Neural cell (in vitro differentiated cells): ENCODE measurements at regions not wholly inside any gene's neighbourhood (a gene's known extent, or its start where the extent isn't known, plus 50 kb on each side); places are given as distances from the start of the nearest gene placed in this dataset.
A peak's percentile ranks its signal among the peaks of the same experiment; 100 is the strongest.

Experiments
- H2AFZ ChIP-seq: fragments of 200-600, 300-800 bp; sonication (generic), shearing (Covaris generic); 2 replicates; pipeline ENCODE4 v1.6.0; 2014; ENCODE audit warnings: low read depth, mild to moderate bottlenecking, antibody characterized with exemption, low read length, moderate library complexity
- H3F3A ChIP-seq: fragments of 200-600 bp; shearing (Covaris generic); 2 replicates; pipeline ENCODE4 v1.6.1; 2016; ENCODE audit warnings: mild to moderate bottlenecking, moderate library complexity, mixed read lengths, antibody characterized with exemption, low read length; ENCODE audit not compliant: insufficient read depth, poor library complexity, severe bottlenecking
- H3K27ac ChIP-seq: fragments of 200-600, 300-800 bp; sonication (generic), shearing (Covaris generic); 2 replicates; pipeline ENCODE4 v1.5.1; 2014; ENCODE audit warnings: mild to moderate bottlenecking, low read length, moderate library complexity
- H3K27me3 ChIP-seq: fragments of 300-800, 200-600 bp; sonication (generic), shearing (Covaris generic); 2 replicates; pipeline ENCODE4 v1.6.0; 2014; ENCODE audit warnings: mild to moderate bottlenecking, low read depth, low read length, moderate library complexity; ENCODE audit not compliant: insufficient read depth
- H3K36me3 ChIP-seq: fragments of 300-800, 200-600 bp; sonication (generic), shearing (Covaris generic); 2 replicates; pipeline ENCODE4 v1.5.1; 2014; ENCODE audit warnings: mild to moderate bottlenecking, antibody characterized with exemption, low read length, moderate library complexity; ENCODE audit not compliant: insufficient read depth
- H3K4me2 ChIP-seq: fragments of 300-800, 200-600 bp; sonication (generic), shearing (Covaris generic); 2 replicates; pipeline ENCODE4 v1.6.0; 2014; ENCODE audit warnings: mild to moderate bottlenecking, low read length
- H3K4me3 ChIP-seq: fragments of 300-800, 200-600 bp; sonication (generic), shearing (Covaris generic); 2 replicates; pipeline ENCODE4 v1.5.1; 2014; ENCODE audit warnings: mild to moderate bottlenecking, low read length, moderate library complexity
- H3K79me2 ChIP-seq: fragments of 200-600 bp; shearing (Covaris generic); replicated peaks from 2 replicates; pipeline ENCODE4 v1.6.0; 2014; ENCODE audit warnings: mild to moderate bottlenecking, low read length, moderate library complexity; ENCODE audit not compliant: insufficient read depth
- H3K9ac ChIP-seq: fragments of 300-800, 200-600 bp; sonication (generic), shearing (Covaris generic); 2 replicates; pipeline ENCODE4 v1.6.1; 2016; ENCODE audit warnings: mild to moderate bottlenecking, low read length, mixed read lengths
- H3K9me2 ChIP-seq: fragments of 200-600 bp; shearing (Covaris generic); 2 replicates; pipeline ENCODE4 v1.6.1; 2016; ENCODE audit warnings: mild to moderate bottlenecking, low read length, mixed read lengths; ENCODE audit not compliant: insufficient read depth
- H3K9me3 ChIP-seq: fragments of 200-600, 300-800 bp; sonication (generic), shearing (Covaris generic); 2 replicates; pipeline ENCODE4 v1.6.1; 2016; ENCODE audit warnings: mild to moderate bottlenecking, mixed run types, low read length, moderate library complexity, mixed read lengths
- H4K20me1 ChIP-seq: fragments of 200-600 bp; shearing (Covaris generic); 2 replicates; pipeline ENCODE4 v1.6.1; 2016; ENCODE audit warnings: mild to moderate bottlenecking, mixed run types; ENCODE audit not compliant: insufficient read depth
- EP300 ChIP-seq: fragments of 450-650 bp; conservative IDR thresholded peaks from 2 replicates; pipeline ENCODE4 v1.6.1; 2014; ENCODE audit warnings: antibody characterized with exemption, mild to moderate bottlenecking, moderate library complexity; ENCODE audit not compliant: poor library complexity, severe bottlenecking
- EZH2 ChIP-seq: fragments of 200-600, 300-800 bp; shearing (Covaris generic), sonication (generic); IDR thresholded peaks from 2 replicates; pipeline ENCODE4 v1.6.1; 2014; ENCODE audit warnings: antibody characterized with exemption, low read length, borderline replicate concordance, mild to moderate bottlenecking; ENCODE audit not compliant: insufficient read depth, poor library complexity, severe bottlenecking
- MXI1 ChIP-seq: fragments of 450-650 bp; conservative IDR thresholded peaks from 2 replicates; pipeline ENCODE4 v1.6.1; 2014; ENCODE audit warnings: antibody characterized with exemption, mild to moderate bottlenecking; ENCODE audit not compliant: poor library complexity, severe bottlenecking
- POLR2AphosphoS5 ChIP-seq: IDR thresholded peaks from 2 replicates; pipeline ENCODE4 v1.6.1; 2012
- RAD21 ChIP-seq: fragments of 450-650 bp; conservative IDR thresholded peaks from 2 replicates; pipeline ENCODE4 v1.6.1; 2014; ENCODE audit warnings: antibody characterized with exemption, mild to moderate bottlenecking, moderate library complexity
- SMC3 ChIP-seq: fragments of 450-650 bp; conservative IDR thresholded peaks from 2 replicates; pipeline ENCODE4 v1.6.1; 2014; ENCODE audit warnings: antibody characterized with exemption, mild to moderate bottlenecking, moderate library complexity; ENCODE audit not compliant: poor library complexity
- TAF1 ChIP-seq: IDR thresholded peaks from 2 replicates; pipeline ENCODE4 v1.6.1; 2012; ENCODE audit warnings: low read depth
- TF ChIP-seq, protein P1 (sequence below): IDR thresholded peaks from 2 replicates; pipeline ENCODE4 v1.6.1; 2012; ENCODE audit warnings: borderline replicate concordance
- TF ChIP-seq, protein P2 (sequence below): fragments of 450-650 bp; IDR thresholded peaks from 2 replicates; pipeline ENCODE4 v1.5.1; 2014; ENCODE audit warnings: antibody characterized with exemption, mild to moderate bottlenecking, moderate library complexity; ENCODE audit not compliant: poor library complexity, severe bottlenecking

- no peaks in the 10 kb centered on the region for H3K36me3 ChIP-seq
- TF ChIP-seq EZH2 = no peak
- no peaks in the 10 kb centered on the region for H3K27me3 ChIP-seq
- H3K4me2 ChIP-seq = no peak overlapping the region
- no peaks in the 10 kb centered on the region for H4K20me1 ChIP-seq
- no peak overlapping the region for H3K4me3 ChIP-seq
- H3F3A ChIP-seq = no peaks in the 10 kb centered on the region
- H2AFZ ChIP-seq = no peak overlapping the region
- no peak overlapping the region for H3K27ac ChIP-seq
- H3K9me2 ChIP-seq = no peaks in the 10 kb centered on the region
- no peaks in the 10 kb centered on the region for H3K9me3 ChIP-seq
- no peak overlapping the region for H3K9ac ChIP-seq
- no peaks in the 10 kb centered on the region for H3K79me2 ChIP-seq
Observed at GRCh38 chr16:73683804-73684203, 612.8 kb upstream of the PSMD7 start.

DNA sequence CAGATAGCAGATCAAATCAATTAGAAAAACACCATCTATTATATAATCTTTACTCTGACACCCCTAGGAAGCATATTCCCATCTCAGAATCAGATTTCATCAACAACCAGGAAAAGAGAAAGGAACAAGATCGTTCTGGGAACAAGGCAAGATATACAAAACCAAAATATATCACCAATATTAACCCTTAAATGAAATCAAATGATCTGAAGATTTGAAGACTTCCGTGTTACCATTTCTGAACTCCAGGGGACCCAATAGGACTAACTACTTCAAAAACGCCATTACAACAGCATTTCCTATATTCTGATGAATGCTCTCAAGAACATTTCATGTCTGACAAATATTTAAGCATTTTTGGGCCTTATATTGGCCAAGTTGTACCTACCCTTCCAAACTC, 624.2 kb upstream of the ZFHX3 start:
- peak overlapping the region; percentile 60 for H3K4me2 ChIP-seq
- TF ChIP-seq RAD21 (peak; percentile 58), POLR2AphosphoS5 (no peak), SMC3 (peak; percentile 56), EZH2 (no peak), MXI1 (no peak), TAF1 (no peak), EP300 (no peak)
- TF ChIP-seq, protein P1, sequence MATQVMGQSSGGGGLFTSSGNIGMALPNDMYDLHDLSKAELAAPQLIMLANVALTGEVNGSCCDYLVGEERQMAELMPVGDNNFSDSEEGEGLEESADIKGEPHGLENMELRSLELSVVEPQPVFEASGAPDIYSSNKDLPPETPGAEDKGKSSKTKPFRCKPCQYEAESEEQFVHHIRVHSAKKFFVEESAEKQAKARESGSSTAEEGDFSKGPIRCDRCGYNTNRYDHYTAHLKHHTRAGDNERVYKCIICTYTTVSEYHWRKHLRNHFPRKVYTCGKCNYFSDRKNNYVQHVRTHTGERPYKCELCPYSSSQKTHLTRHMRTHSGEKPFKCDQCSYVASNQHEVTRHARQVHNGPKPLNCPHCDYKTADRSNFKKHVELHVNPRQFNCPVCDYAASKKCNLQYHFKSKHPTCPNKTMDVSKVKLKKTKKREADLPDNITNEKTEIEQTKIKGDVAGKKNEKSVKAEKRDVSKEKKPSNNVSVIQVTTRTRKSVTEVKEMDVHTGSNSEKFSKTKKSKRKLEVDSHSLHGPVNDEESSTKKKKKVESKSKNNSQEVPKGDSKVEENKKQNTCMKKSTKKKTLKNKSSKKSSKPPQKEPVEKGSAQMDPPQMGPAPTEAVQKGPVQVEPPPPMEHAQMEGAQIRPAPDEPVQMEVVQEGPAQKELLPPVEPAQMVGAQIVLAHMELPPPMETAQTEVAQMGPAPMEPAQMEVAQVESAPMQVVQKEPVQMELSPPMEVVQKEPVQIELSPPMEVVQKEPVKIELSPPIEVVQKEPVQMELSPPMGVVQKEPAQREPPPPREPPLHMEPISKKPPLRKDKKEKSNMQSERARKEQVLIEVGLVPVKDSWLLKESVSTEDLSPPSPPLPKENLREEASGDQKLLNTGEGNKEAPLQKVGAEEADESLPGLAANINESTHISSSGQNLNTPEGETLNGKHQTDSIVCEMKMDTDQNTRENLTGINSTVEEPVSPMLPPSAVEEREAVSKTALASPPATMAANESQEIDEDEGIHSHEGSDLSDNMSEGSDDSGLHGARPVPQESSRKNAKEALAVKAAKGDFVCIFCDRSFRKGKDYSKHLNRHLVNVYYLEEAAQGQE = peak; percentile 50
- TF ChIP-seq, protein P2, sequence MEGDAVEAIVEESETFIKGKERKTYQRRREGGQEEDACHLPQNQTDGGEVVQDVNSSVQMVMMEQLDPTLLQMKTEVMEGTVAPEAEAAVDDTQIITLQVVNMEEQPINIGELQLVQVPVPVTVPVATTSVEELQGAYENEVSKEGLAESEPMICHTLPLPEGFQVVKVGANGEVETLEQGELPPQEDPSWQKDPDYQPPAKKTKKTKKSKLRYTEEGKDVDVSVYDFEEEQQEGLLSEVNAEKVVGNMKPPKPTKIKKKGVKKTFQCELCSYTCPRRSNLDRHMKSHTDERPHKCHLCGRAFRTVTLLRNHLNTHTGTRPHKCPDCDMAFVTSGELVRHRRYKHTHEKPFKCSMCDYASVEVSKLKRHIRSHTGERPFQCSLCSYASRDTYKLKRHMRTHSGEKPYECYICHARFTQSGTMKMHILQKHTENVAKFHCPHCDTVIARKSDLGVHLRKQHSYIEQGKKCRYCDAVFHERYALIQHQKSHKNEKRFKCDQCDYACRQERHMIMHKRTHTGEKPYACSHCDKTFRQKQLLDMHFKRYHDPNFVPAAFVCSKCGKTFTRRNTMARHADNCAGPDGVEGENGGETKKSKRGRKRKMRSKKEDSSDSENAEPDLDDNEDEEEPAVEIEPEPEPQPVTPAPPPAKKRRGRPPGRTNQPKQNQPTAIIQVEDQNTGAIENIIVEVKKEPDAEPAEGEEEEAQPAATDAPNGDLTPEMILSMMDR = peak; percentile 57
- no peaks in the 10 kb centered on the region for H3F3A ChIP-seq
- peaks cover 16% of the 10 kb centered on the region for H3K79me2 ChIP-seq
- H3K27me3 ChIP-seq = no peaks in the 10 kb centered on the region
- H3K9ac ChIP-seq = peak overlapping the region; percentile 70
- H4K20me1 ChIP-seq = no peaks in the 10 kb centered on the region
- no peaks in the 10 kb centered on the region for H3K9me2 ChIP-seq
- H3K36me3 ChIP-seq = no peaks in the 10 kb centered on the region
- no peak overlapping the region for H2AFZ ChIP-seq
- H3K27ac ChIP-seq = peak overlapping the region; percentile 89
- no peaks in the 10 kb centered on the region for H3K9me3 ChIP-seq
- peak overlapping the region; percentile 61 for H3K4me3 ChIP-seq
